ENCODE measurements at regions not wholly inside any gene's neighbourhood (a gene's known extent, or its start where the extent isn't known, plus 50 kb on each side); places are given as distances from the start of the nearest gene placed in this dataset.

- H3K9ac ChIP-seq (ENCODE audit: low read length), result no peak overlapping the region
- no peaks in the 10 kb centered on the region for H3F3A ChIP-seq (ENCODE audit: insufficient read depth, low read length)
- no peak overlapping the region for H3K27ac ChIP-seq (ENCODE audit: low read length)
- TF ChIP-seq EZH2phosphoT487 (IDR thresholded peaks at IDR 0.05; ENCODE audit: low read length) (no peak), CTCF (IDR thresholded peaks at IDR 0.05; ENCODE audit: low read length) (no peak), EZH2 (optimal IDR thresholded peaks at IDR 0.05; ENCODE audit: low read depth, low read length) (no peak)
- no peak overlapping the region for H3K4me3 ChIP-seq (ENCODE audit: low read length)
- H3K9me3 ChIP-seq (replicated peaks; ENCODE audit: insufficient read depth, low read length), result no peaks in the 10 kb centered on the region
- DNase-seq, result no peak
- H3K4me2 ChIP-seq (ENCODE audit: low read depth, low read length), result no peak overlapping the region
- no peaks in the 10 kb centered on the region for H4K20me1 ChIP-seq (ENCODE audit: insufficient read depth, low read length)
- no peak overlapping the region for H2AFZ ChIP-seq (ENCODE audit: low read length)
- H3K9me2 ChIP-seq (replicated peaks; ENCODE audit: insufficient read depth, low read length), result no peaks in the 10 kb centered on the region
- H3K27me3 ChIP-seq (replicated peaks; ENCODE audit: insufficient read depth, low read length), result no peaks in the 10 kb centered on the region
- no peaks in the 10 kb centered on the region for H3K36me3 ChIP-seq (replicated peaks; ENCODE audit: insufficient read depth, low read length)
- no peaks in the 10 kb centered on the region for H3K79me2 ChIP-seq (ENCODE audit: low read length)
- no peaks in the 10 kb centered on the region for H3K4me1 ChIP-seq (ENCODE audit: low read length)
These were observed 51.0 kb upstream of the BRINP1 start for GRCh38 chr9:119420231-119420630.

Data from MM.1S (cell line).